Endothelial cell of umbilical vein (primary cell): ENCODE measurements at regions not wholly inside any gene's neighbourhood (a gene's known extent, or its start where the extent isn't known, plus 50 kb on each side); places are given as distances from the start of the nearest gene placed in this dataset.

ENCODE experiments used
- BruUV-seq: library from RNA; stranded (reverse); fragments of 400-500 nt; replicated peaks from 2 replicates; lab custom pipeline; 2021; lab: Mats Ljungman, UMichigan
- CTCF ChIA-PET: fragments of 300-600, 350-600 bp; sonication (Branson Sonifier 250); formaldehyde crosslinking; loops from one replicate; lab custom pipeline; 2021; ENCODE audit warnings: antibody characterized with exemption, inconsistent platforms; lab: Charles Lee
- POLR2A ChIA-PET: fragments of 300-600, 350-600 bp; sonication (Branson Sonifier 250); formaldehyde crosslinking; loops from one replicate; lab custom pipeline; 2021; ENCODE audit warnings: antibody characterized with exemption, inconsistent platforms; lab: Charles Lee
- DNase-seq: peaks from one replicate; pipeline ENCODE4 v3.0.0-alpha.2; 2011; ENCODE audit warnings: low read depth, low spot score
- FAIRE-seq: peaks from 2 replicates; lab custom pipeline; 2011; peaks lifted over from hg19 to GRCh38; lab: Jason Lieb, UNC
- H2AFZ ChIP-seq: 2 replicates; pipeline ENCODE4 v1.6.0; 2012; ENCODE audit warnings: low read depth, low read length, control low read depth, inconsistent platforms
- H3K27ac ChIP-seq: 2 replicates; pipeline ENCODE4 v1.5.1; 2011; ENCODE audit warnings: low read depth, mild to moderate bottlenecking, control low read depth, low read length, moderate library complexity; ENCODE audit not compliant: insufficient read depth
- H3K27me3 ChIP-seq, 2 experiments: 2 replicates each; pipeline versions ENCODE4 v1.6.0 to v1.6.1; 2011; ENCODE audit warnings: low read length in 2 of 2, mixed read lengths in 1 of 2; ENCODE audit not compliant: control insufficient read depth in 2 of 2, insufficient read depth in 2 of 2
- H3K36me3 ChIP-seq, 2 experiments: 2 replicates in 1 of 2; 3 replicates in 1 of 2; pipeline ENCODE4 v1.5.1; 2011; ENCODE audit warnings: low read length in 2 of 2, mild to moderate bottlenecking in 1 of 2, moderate library complexity in 1 of 2; ENCODE audit not compliant: control insufficient read depth in 2 of 2, insufficient read depth in 2 of 2; ENCODE audit errors: extremely low read depth in 1 of 2
- H3K4me1 ChIP-seq: 3 replicates; pipeline ENCODE4 v1.5.1; 2011; ENCODE audit warnings: mild to moderate bottlenecking, low read length; ENCODE audit not compliant: control insufficient read depth, insufficient read depth; ENCODE audit errors: extremely low read depth
- H3K4me2 ChIP-seq: 2 replicates; pipeline ENCODE4 v1.6.1; 2011; ENCODE audit warnings: low read length, control low read depth, mixed read lengths; ENCODE audit not compliant: insufficient read depth
- H3K4me3 ChIP-seq, 3 experiments: fragments of 200-600 bp in 1 of 3; sonication (generic), shearing (Covaris generic) in 1 of 3; replicated peaks in 1 of 3; 2 replicates each; pipeline ENCODE4 v1.5.1; 2011 to 2016; ENCODE audit warnings: control low read depth in 3 of 3, low read length in 3 of 3, mild to moderate bottlenecking in 2 of 3, inconsistent platforms in 1 of 3, low read depth in 1 of 3, moderate library complexity in 1 of 3; ENCODE audit not compliant: insufficient read depth in 1 of 3
- H3K79me2 ChIP-seq: 2 replicates; pipeline ENCODE4 v1.6.0; 2012; ENCODE audit warnings: low read length, inconsistent platforms; ENCODE audit not compliant: control insufficient read depth, insufficient read depth
- H3K9ac ChIP-seq: replicated peaks from 2 replicates; pipeline ENCODE3; 2011; ENCODE audit warnings: low read length, control low read depth; ENCODE audit not compliant: insufficient read depth; ENCODE audit errors: extremely low read depth
- H3K9me1 ChIP-seq: replicated peaks from 3 replicates; pipeline ENCODE4 v1.6.0; 2011; ENCODE audit warnings: mild to moderate bottlenecking, low read length; ENCODE audit not compliant: control insufficient read depth, insufficient read depth; ENCODE audit errors: extremely low read depth
- H3K9me3 ChIP-seq: replicated peaks from 2 replicates; pipeline ENCODE4 v1.5.1; 2012; ENCODE audit warnings: low read length, inconsistent platforms; ENCODE audit not compliant: control insufficient read depth, insufficient read depth
- H4K20me1 ChIP-seq: replicated peaks from 2 replicates; pipeline ENCODE3; 2011; ENCODE audit warnings: mild to moderate bottlenecking, low read length; ENCODE audit not compliant: control insufficient read depth, insufficient read depth; ENCODE audit errors: extremely low read depth
- EZH2 ChIP-seq: IDR thresholded peaks from 2 replicates; pipeline ENCODE4 v1.6.1; 2012; ENCODE audit warnings: borderline replicate concordance, low read depth, mild to moderate bottlenecking, moderate library complexity, low read length, inconsistent platforms; ENCODE audit not compliant: severe bottlenecking
- FOS ChIP-seq: IDR thresholded peaks from 2 replicates; pipeline ENCODE4 v1.6.1; 2011; ENCODE audit warnings: mild to moderate bottlenecking, low read length, moderate library complexity, borderline replicate concordance; ENCODE audit not compliant: insufficient read depth
- GATA2 ChIP-seq: IDR thresholded peaks from 2 replicates; pipeline ENCODE4 v1.7.0; 2011; ENCODE audit warnings: low read depth, mild to moderate bottlenecking, moderate library complexity, mixed read lengths, low read length; ENCODE audit not compliant: insufficient read length, insufficient read depth
- JUN ChIP-seq: IDR thresholded peaks from 2 replicates; pipeline ENCODE4 v1.6.1; 2011; ENCODE audit warnings: borderline replicate concordance, low read depth; ENCODE audit not compliant: insufficient read length, insufficient read depth
- MYC ChIP-seq: IDR thresholded peaks from one replicate; pipeline ENCODE4 v1.6.1; 2011; ENCODE audit warnings: mild to moderate bottlenecking, low read depth, low read length
- POLR2A ChIP-seq: IDR thresholded peaks from 2 replicates; pipeline ENCODE4 v1.6.1; 2012; ENCODE audit warnings: low read depth, mild to moderate bottlenecking, control low read depth, low read length
- POLR2AphosphoS5 ChIP-seq: IDR thresholded peaks from 2 replicates; pipeline ENCODE4 v1.6.1; 2012; ENCODE audit warnings: low read depth, mild to moderate bottlenecking, control low read depth, low read length, moderate library complexity; ENCODE audit not compliant: insufficient read depth
- dilution Hi-C: fragments of 300-500 bp; cut with MboI; formaldehyde crosslinking; loops from one replicate; pipeline ENCODE4 v1.15.0; 2019; ENCODE audit warnings: low sequenced_read_pairs; ENCODE audit not compliant: extremely low pct_ligation_motif_present
- intact Hi-C: fragments of 100-400 bp; cut with micrococcal nuclease; formaldehyde crosslinking; loops from one replicate; pipeline ENCODE4 v1.10.0; 2022
- TF ChIP-seq, protein P1 (sequence below): IDR thresholded peaks from 2 replicates; pipeline ENCODE4 v1.6.1; 2011; ENCODE audit not compliant: insufficient read depth, insufficient read length
- TF ChIP-seq, protein P2 (sequence below), 2 donors: IDR thresholded peaks; 1 replicate in 1 of 2; 2 replicates in 1 of 2; pipeline ENCODE4 v1.5.1; 2011; ENCODE audit warnings: low read length in 2 of 2, mild to moderate bottlenecking in 2 of 2, moderate library complexity in 2 of 2, control low read depth in 1 of 2, inconsistent platforms in 1 of 2, low read depth in 1 of 2; ENCODE audit not compliant: insufficient read depth in 1 of 2; ENCODE audit errors: extremely low read depth in 1 of 2

DNA sequence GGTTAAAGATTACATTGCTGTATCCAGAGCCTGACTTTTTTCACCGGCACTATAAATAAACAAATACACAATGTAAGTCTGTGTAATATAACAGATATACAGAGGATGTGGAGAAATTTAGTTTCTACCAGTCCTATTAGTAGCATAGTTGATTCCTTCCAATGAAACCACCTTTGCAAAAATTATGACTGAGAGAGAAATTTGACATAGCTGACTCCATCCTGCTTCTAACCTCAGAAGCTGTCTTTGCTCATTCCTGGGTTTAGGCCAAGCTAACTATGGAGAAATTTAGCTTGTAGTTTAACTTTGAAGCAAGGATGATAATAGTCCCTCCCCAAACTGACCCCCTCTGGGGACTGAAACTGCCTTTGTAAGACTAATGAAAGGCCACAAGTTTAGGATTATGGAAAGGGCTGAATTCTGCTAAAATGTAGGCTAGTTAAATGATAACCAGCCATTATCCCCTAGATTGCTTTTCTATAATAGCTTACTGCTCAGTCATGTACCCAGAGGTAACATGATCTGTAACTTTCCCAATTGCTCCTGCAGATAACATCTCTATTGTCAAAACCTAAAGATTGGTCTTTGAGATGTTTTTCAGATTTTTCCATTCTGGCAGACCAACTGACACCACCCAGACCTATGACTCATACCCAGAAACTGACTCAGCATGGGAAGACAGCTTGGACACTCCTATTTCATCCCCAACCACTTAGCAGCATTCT lies 172.8 kb upstream of the ARG1 start:
- Histone ChIP-seq H4K20me1 (no peaks in the 10 kb centered on the region), H3K36me3 (no peaks in the 10 kb centered on the region), H3K9ac (no peak overlapping the region), H3K9me1 (no peaks in the 10 kb centered on the region), H2AFZ (no peak overlapping the region), H3K27ac (no peak overlapping the region), H3K4me1 (no peaks in the 10 kb centered on the region), H3K27me3 (peaks cover 0 to 2% of the 10 kb centered on the region in 2 experiments), H3K4me2 (no peak overlapping the region), H3K79me2 (no peaks in the 10 kb centered on the region), H3K4me3 (no peak overlapping the region), H3K9me3 (no peaks in the 10 kb centered on the region)
- BruUV-seq = no TSS peak
- intact Hi-C loops = no loop called here
- dilution Hi-C loops = no loop called here
- FAIRE-seq (no peak), DNase-seq (peak; percentile 7)
- TF ChIP-seq POLR2A (no peak), FOS (peak; percentile 51)
- ChIA-PET POLR2A (no interaction called here), CTCF (no interaction called here)

DNA sequence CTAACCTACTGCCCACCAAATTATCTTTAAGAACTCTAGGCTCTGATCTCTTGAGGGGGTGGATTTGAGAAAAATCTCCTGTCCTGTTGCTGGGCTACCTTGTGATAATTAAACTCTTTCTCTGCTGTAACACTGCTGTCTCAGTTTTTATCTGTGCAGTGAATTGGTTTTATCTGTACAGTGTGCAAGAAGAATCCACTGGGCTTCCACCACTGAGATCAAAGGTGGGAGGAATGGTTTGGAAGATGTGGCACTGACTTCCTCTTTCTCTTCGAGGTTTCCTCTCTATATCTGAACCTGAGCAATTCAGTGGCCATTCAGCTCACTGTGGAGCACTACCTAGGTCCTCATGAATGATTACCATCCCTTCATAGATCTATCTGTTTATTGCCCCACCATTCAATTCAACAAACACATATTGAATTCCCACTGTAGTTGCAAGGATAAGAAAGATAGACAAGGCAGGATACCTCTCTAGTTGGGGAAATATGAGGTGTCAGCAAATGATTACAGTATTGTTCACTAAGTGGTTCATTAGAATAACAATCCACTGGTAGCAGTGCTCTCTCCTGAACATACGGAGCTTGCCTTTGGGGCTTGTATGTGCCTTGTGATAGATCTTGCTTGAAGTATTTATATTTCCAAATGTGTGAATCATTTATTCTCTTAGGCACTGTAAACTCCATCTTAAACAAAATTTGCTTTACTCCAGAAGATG lies 172.1 kb upstream of the ARG1 start:
- DNase-seq (no peak), FAIRE-seq (no peak)
- Histone ChIP-seq H3K9me3 (no peaks in the 10 kb centered on the region), H2AFZ (no peak overlapping the region), H3K4me2 (no peak overlapping the region), H4K20me1 (no peaks in the 10 kb centered on the region), H3K36me3 (no peaks in the 10 kb centered on the region), H3K9ac (no peak overlapping the region), H3K27me3 (peaks cover 0 to 2% of the 10 kb centered on the region in 2 experiments), H3K4me1 (no peaks in the 10 kb centered on the region), H3K79me2 (no peaks in the 10 kb centered on the region), H3K27ac (no peak overlapping the region), H3K4me3 (no peak overlapping the region), H3K9me1 (no peaks in the 10 kb centered on the region)
- ChIA-PET POLR2A (no interaction called here), CTCF (no interaction called here)
- intact Hi-C loops = no loop called here
- dilution Hi-C loops = no loop called here
- BruUV-seq = no TSS peak
- no peak for TF ChIP-seq MYC
- TF ChIP-seq POLR2A = no peak
- no peak for TF ChIP-seq JUN
- TF ChIP-seq POLR2AphosphoS5 = no peak
- no peak for TF ChIP-seq GATA2
- TF ChIP-seq FOS = no peak
- TF ChIP-seq, protein P1, sequence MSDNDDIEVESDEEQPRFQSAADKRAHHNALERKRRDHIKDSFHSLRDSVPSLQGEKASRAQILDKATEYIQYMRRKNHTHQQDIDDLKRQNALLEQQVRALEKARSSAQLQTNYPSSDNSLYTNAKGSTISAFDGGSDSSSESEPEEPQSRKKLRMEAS = no peak
- no peak for TF ChIP-seq EZH2
- TF ChIP-seq, protein P2, sequence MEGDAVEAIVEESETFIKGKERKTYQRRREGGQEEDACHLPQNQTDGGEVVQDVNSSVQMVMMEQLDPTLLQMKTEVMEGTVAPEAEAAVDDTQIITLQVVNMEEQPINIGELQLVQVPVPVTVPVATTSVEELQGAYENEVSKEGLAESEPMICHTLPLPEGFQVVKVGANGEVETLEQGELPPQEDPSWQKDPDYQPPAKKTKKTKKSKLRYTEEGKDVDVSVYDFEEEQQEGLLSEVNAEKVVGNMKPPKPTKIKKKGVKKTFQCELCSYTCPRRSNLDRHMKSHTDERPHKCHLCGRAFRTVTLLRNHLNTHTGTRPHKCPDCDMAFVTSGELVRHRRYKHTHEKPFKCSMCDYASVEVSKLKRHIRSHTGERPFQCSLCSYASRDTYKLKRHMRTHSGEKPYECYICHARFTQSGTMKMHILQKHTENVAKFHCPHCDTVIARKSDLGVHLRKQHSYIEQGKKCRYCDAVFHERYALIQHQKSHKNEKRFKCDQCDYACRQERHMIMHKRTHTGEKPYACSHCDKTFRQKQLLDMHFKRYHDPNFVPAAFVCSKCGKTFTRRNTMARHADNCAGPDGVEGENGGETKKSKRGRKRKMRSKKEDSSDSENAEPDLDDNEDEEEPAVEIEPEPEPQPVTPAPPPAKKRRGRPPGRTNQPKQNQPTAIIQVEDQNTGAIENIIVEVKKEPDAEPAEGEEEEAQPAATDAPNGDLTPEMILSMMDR (IDR thresholded peaks at IDR 0.05; ENCODE audit: extremely low read depth in 1 of 2, insufficient read depth in 1 of 2, low read depth in 1 of 2, low read length in 2 of 2) = no peak
